GM06990 (cell line): ENCODE measurements at regions not wholly inside any gene's neighbourhood (a gene's known extent, or its start where the extent isn't known, plus 50 kb on each side); places are given as distances from the start of the nearest gene placed in this dataset.

Experiments used
- DNase-seq: peaks from one replicate; pipeline ENCODE4 v3.0.0-alpha.2; 2011; ENCODE audit not compliant: insufficient read length; ENCODE audit errors: extremely low read depth
- H3K27me3 ChIP-seq: replicated peaks from 2 replicates; pipeline ENCODE4 v1.6.0; 2011; ENCODE audit warnings: low read length; ENCODE audit not compliant: control insufficient read depth, insufficient read depth
- H3K36me3 ChIP-seq: 2 replicates; pipeline ENCODE4 v1.5.1; 2011; ENCODE audit warnings: low read length; ENCODE audit not compliant: control insufficient read depth, insufficient read depth
- H3K4me3 ChIP-seq: replicated peaks from 2 replicates; pipeline ENCODE4 v1.5.1; 2011; ENCODE audit warnings: low read depth, mild to moderate bottlenecking, control low read depth, low read length
- TF ChIP-seq, protein P1 (sequence below): IDR thresholded peaks from 2 replicates; pipeline ENCODE4 v1.5.1; 2011; ENCODE audit warnings: low read length, control low read depth, mild to moderate bottlenecking, inconsistent platforms; ENCODE audit not compliant: insufficient read depth, poor library complexity, severe bottlenecking

DNA sequence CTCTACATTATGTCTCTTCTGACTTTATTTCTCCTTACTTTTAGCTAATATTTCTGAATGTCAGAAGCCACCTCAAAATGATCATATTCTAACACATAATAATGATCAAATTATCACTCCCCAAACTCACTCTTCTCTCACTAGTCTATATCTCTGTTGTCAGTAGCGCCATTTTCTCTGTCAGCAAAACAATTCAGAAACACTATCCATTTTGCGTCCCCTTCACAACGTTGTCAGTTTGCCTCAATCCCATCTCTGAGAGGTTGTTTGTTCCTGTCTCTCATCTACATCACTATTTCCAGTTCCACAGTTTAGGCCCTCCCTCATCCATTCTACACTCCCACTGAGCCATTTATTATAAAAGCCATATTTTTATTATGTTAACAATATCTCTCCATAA is 1376.3 kb upstream of the ACVR2A start:
- TF ChIP-seq, protein P1, sequence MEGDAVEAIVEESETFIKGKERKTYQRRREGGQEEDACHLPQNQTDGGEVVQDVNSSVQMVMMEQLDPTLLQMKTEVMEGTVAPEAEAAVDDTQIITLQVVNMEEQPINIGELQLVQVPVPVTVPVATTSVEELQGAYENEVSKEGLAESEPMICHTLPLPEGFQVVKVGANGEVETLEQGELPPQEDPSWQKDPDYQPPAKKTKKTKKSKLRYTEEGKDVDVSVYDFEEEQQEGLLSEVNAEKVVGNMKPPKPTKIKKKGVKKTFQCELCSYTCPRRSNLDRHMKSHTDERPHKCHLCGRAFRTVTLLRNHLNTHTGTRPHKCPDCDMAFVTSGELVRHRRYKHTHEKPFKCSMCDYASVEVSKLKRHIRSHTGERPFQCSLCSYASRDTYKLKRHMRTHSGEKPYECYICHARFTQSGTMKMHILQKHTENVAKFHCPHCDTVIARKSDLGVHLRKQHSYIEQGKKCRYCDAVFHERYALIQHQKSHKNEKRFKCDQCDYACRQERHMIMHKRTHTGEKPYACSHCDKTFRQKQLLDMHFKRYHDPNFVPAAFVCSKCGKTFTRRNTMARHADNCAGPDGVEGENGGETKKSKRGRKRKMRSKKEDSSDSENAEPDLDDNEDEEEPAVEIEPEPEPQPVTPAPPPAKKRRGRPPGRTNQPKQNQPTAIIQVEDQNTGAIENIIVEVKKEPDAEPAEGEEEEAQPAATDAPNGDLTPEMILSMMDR = no peak
- Histone ChIP-seq H3K27me3 (no peaks in the 10 kb centered on the region), H3K36me3 (no peaks in the 10 kb centered on the region), H3K4me3 (no peak overlapping the region)
- no peak for DNase-seq

DNA sequence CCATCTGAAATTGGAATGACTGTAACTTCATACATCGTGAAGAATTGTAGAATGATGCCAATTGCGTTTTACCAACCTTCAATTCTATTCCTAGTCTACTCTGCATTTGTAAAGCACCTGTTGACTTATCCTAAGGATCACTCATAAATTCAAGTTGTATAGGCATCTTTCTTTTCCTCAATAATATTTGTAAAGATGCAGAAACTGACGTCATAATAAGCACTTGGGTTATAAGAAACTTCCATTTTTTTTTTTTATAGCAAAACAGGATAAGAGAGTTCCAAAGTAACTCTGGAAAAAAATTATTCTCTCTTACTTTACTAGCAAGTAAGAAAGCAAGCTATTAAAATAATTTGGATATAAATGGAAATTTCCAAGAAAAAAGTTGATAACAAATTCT is 1377.4 kb upstream of the ACVR2A start:
- no peaks in the 10 kb centered on the region for H3K27me3 ChIP-seq
- H3K36me3 ChIP-seq = no peaks in the 10 kb centered on the region
- no peak for DNase-seq
- H3K4me3 ChIP-seq = no peak overlapping the region
- TF ChIP-seq, protein P1 = no peak

DNA sequence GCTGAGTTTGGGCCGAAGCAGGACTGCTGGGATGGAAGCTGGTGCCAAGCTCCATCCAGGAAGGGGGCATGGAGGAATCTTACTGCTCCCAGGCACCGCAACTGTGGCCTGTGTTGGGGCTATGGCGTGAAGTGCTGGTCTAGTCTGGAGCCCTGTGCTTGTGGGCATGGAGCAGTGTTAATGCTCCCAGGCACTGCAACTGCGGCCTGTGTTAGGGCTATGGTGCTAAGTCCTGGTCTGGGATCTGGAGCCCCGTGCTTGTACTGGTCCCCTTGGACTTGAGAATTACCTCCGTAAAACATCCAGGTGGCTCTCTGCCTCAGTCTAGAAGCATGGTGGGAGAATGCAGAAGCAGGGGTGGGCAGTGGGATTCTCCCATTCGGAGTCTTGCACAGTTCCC is 1379.4 kb upstream of the ACVR2A start:
- no peaks in the 10 kb centered on the region for H3K27me3 ChIP-seq
- no peak for DNase-seq
- TF ChIP-seq, protein P1 = no peak
- H3K36me3 ChIP-seq = no peaks in the 10 kb centered on the region
- H3K4me3 ChIP-seq = no peak overlapping the region

DNA sequence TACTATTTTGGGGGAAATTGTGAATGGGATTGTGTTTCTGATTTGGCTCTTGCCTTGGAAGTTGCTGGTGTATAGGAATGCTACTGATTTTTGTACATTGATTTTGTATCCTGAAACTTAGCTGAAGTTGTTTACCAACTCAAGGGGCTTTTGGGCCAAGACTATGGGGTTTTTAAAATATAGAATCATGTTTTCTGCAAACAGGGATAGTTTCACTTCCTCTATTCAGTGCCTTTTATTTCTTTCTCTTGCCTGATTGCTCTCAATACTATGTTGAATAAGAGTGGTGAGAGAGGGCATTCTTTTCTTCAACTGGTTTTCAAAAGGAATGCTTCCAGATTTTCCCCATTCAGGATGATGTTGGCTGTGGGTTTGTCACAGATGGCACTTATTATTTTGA is 1383.8 kb upstream of the ACVR2A start:
- no peaks in the 10 kb centered on the region for H3K36me3 ChIP-seq
- no peak overlapping the region for H3K4me3 ChIP-seq
- H3K27me3 ChIP-seq = no peaks in the 10 kb centered on the region
- TF ChIP-seq, protein P1 = no peak
- DNase-seq = no peak

DNA sequence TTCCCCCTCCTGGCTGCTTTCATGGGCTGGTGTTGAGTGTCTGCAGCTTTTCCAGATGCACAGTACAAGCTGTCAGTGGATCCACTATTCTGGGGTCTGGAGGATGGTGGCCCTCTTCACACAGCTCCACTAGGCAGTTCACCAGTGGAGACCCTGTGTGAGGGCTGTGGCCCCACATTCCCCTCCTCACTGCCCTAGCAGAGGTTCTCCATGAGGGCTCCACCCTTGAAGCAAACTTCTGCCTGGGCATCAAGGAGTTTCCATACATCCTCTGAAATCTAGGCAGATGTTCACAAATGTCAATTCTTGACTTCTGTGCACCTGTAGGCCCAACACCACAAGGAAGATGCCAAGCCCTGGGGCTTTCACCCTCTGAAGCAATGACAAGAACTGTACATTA is 1386.2 kb upstream of the ACVR2A start:
- no peak overlapping the region for H3K4me3 ChIP-seq
- no peak for DNase-seq
- no peaks in the 10 kb centered on the region for H3K27me3 ChIP-seq
- TF ChIP-seq, protein P1 = no peak
- H3K36me3 ChIP-seq = no peaks in the 10 kb centered on the region

DNA sequence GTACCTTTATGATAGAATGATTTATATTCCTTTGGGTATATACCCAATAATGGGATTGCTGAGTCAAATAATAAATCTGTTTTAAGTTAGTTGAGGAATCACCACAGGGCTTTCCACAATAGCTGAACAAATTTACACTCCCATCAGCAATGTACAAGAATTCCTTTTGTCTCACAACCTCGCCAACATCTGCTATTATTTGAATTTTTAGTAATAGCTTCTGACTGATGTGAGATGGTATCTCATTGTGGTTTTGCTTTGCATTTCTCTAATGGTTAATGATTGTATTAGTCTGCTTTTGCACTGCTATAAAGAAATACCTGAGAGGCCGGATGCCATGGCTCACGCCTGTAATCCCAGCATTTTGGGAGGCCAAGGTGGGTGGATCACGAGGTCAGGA is 1387.6 kb upstream of the ACVR2A start:
- TF ChIP-seq, protein P1 = no peak
- Histone ChIP-seq H3K27me3 (no peaks in the 10 kb centered on the region), H3K4me3 (no peak overlapping the region), H3K36me3 (no peaks in the 10 kb centered on the region)
- DNase-seq = no peak
